ENCODE measurements at regions not wholly inside any gene's neighbourhood (a gene's known extent, or its start where the extent isn't known, plus 50 kb on each side); places are given as distances from the start of the nearest gene placed in this dataset.

DNA sequence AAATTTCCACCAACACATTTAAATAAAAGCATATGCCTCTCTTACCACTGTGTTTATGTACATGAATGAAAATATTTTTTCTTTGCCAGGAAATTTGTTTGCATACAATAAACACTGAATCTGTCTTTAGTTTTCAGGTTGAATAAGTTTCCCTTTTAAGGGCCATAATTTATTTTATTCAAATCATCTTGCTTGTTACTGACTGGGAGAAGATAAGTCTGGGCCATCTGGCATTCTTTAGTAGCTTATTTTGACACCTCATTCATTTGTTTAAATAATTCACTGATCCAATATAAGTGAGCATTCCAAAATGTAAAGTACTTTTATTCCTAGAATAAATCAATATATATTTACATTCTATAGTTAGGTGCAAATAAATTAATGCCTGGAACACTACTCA is 1001.3 kb downstream of the PLOD2 start:
- TF ChIP-seq EZH2 (IDR thresholded peaks at IDR 0.05; ENCODE audit: low read length): no peak
- TF ChIP-seq, protein P1, sequence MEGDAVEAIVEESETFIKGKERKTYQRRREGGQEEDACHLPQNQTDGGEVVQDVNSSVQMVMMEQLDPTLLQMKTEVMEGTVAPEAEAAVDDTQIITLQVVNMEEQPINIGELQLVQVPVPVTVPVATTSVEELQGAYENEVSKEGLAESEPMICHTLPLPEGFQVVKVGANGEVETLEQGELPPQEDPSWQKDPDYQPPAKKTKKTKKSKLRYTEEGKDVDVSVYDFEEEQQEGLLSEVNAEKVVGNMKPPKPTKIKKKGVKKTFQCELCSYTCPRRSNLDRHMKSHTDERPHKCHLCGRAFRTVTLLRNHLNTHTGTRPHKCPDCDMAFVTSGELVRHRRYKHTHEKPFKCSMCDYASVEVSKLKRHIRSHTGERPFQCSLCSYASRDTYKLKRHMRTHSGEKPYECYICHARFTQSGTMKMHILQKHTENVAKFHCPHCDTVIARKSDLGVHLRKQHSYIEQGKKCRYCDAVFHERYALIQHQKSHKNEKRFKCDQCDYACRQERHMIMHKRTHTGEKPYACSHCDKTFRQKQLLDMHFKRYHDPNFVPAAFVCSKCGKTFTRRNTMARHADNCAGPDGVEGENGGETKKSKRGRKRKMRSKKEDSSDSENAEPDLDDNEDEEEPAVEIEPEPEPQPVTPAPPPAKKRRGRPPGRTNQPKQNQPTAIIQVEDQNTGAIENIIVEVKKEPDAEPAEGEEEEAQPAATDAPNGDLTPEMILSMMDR (optimal IDR thresholded peaks at IDR 0.05 in 1 of 3, IDR thresholded peaks at IDR 0.05 in 1 of 3, conservative IDR thresholded peaks at IDR 0.05 in 1 of 3; ENCODE audit: extremely low read depth in 1 of 3, insufficient read depth in 2 of 3, low read length in 3 of 3): no peak
